ENCODE measurements at regions not wholly inside any gene's neighbourhood (a gene's known extent, or its start where the extent isn't known, plus 50 kb on each side); places are given as distances from the start of the nearest gene placed in this dataset.

DNA sequence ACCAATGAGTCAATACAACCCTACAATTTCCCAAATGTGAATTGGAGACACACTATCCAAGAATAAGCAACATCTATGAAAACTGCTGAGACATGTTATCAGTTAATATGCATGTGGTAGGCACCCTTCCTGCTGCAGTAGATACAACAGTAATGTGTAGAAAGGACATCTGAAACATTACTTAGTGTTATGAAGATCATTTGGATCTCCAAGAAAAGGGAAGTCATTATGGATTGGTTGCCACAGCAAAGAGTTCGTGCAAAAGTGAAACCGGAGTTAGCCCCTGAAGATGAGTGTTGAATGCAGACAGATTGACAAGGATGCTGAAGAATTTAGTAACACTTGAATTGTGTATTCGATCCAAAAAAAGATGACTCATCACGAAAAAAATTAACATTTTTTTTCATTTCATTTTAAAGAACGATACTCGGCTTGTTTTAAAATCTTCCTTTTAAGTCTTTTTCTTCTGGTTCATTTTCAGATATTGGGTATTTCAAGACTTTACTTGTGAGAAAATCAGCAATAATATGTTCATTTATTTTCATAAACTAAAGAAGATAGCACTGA lies 322.4 kb upstream of the KLF6 start:
- DNase-seq (ENCODE audit: low spot score) = no peak
- ChIA-PET POLR2A (no interaction called here), CTCF (no interaction called here)
- no peak for ATAC-seq
- H3K36me3 Mint-ChIP-seq = peaks cover 16% of the 10 kb centered on the region
- no peak overlapping the region for H3K27ac Mint-ChIP-seq
- H3K4me1 Mint-ChIP-seq = peaks cover 7% of the 10 kb centered on the region
- H3K4me3 Mint-ChIP-seq = no peak overlapping the region
- peaks cover 37% of the 10 kb centered on the region for H3K9me3 Mint-ChIP-seq
- H3K27me3 Mint-ChIP-seq (ENCODE audit: low read depth) = no peaks in the 10 kb centered on the region
- no peak for TF ChIP-seq RORB (CRISPR knock-in tag; IDR thresholded peaks at IDR 0.05)
- TF ChIP-seq, protein P1, sequence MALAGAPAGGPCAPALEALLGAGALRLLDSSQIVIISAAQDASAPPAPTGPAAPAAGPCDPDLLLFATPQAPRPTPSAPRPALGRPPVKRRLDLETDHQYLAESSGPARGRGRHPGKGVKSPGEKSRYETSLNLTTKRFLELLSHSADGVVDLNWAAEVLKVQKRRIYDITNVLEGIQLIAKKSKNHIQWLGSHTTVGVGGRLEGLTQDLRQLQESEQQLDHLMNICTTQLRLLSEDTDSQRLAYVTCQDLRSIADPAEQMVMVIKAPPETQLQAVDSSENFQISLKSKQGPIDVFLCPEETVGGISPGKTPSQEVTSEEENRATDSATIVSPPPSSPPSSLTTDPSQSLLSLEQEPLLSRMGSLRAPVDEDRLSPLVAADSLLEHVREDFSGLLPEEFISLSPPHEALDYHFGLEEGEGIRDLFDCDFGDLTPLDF (CRISPR knock-in tag; IDR thresholded peaks at IDR 0.05) = no peak
- TF ChIP-seq, protein P2, sequence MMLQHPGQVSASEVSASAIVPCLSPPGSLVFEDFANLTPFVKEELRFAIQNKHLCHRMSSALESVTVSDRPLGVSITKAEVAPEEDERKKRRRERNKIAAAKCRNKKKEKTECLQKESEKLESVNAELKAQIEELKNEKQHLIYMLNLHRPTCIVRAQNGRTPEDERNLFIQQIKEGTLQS (CRISPR knock-in tag; conservative IDR thresholded peaks at IDR 0.05) = no peak
- TF ChIP-seq JUN (CRISPR knock-in tag; IDR thresholded peaks at IDR 0.05) = no peak
- no peak for TF ChIP-seq OVOL2 (CRISPR knock-in tag; IDR thresholded peaks at IDR 0.05; ENCODE audit: borderline replicate concordance)
- TF ChIP-seq ZNF671 (CRISPR knock-in tag; IDR thresholded peaks at IDR 0.05) = no peak
- no peak for TF ChIP-seq RELA (CRISPR knock-in tag; IDR thresholded peaks at IDR 0.05; ENCODE audit: borderline replicate concordance)
- no peak for TF ChIP-seq TEAD1 (CRISPR knock-in tag; IDR thresholded peaks at IDR 0.05)
- TF ChIP-seq IRF2 (CRISPR knock-in tag; IDR thresholded peaks at IDR 0.05; ENCODE audit: borderline replicate concordance, low read depth) = no peak
- TF ChIP-seq, protein P3, sequence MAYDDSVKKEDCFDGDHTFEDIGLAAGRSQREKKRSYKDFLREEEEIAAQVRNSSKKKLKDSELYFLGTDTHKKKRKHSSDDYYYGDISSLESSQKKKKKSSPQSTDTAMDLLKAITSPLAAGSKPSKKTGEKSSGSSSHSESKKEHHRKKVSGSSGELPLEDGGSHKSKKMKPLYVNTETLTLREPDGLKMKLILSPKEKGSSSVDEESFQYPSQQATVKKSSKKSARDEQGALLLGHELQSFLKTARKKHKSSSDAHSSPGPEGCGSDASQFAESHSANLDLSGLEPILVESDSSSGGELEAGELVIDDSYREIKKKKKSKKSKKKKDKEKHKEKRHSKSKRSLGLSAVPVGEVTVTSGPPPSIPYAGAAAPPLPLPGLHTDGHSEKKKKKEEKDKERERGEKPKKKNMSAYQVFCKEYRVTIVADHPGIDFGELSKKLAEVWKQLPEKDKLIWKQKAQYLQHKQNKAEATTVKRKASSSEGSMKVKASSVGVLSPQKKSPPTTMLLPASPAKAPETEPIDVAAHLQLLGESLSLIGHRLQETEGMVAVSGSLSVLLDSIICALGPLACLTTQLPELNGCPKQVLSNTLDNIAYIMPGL (CRISPR knock-in tag; IDR thresholded peaks at IDR 0.05) = no peak
- no peak for TF ChIP-seq ZNF317 (CRISPR knock-in tag; IDR thresholded peaks at IDR 0.05; ENCODE audit: borderline replicate concordance, low read depth)
- no peak for TF ChIP-seq NR2C2 (CRISPR knock-in tag; IDR thresholded peaks at IDR 0.05)
- TF ChIP-seq, protein P4, sequence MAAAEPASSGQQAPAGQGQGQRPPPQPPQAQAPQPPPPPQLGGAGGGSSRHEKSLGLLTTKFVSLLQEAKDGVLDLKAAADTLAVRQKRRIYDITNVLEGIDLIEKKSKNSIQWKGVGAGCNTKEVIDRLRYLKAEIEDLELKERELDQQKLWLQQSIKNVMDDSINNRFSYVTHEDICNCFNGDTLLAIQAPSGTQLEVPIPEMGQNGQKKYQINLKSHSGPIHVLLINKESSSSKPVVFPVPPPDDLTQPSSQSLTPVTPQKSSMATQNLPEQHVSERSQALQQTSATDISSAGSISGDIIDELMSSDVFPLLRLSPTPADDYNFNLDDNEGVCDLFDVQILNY (CRISPR knock-in tag; IDR thresholded peaks at IDR 0.05) = no peak
- no peak for TF ChIP-seq EMX1 (CRISPR knock-in tag; IDR thresholded peaks at IDR 0.05)
- TF ChIP-seq SMAD4 (CRISPR knock-in tag; IDR thresholded peaks at IDR 0.05) = no peak
- TF ChIP-seq ZNF423 (CRISPR knock-in tag; IDR thresholded peaks at IDR 0.05) = no peak

DNA sequence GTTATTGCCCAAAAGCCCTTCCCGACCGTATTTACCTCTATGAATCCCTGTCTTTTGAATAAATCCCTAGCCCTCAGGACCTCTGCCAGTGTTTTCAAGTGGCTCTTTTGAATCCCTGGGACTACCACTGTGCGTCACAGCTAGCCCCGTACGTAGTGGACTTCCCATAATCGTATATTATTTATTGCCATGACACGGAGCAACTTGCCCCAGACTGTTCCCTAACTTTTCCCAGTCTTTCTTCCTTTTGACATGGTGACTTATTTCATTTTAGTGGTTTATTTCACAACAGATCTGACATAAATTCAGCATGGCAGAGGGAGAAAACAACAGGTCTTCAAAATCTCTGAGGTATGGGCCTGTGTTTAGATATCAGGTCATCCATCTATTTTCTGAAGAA lies 318.6 kb upstream of the KLF6 start:
- POLR2A ChIA-PET = no interaction called here
- Mint-ChIP-seq H3K9me3 (peaks cover 29% of the 10 kb centered on the region), H3K4me3 (no peak overlapping the region), H3K4me1 (peaks cover 3% of the 10 kb centered on the region), H3K36me3 (peaks cover 16% of the 10 kb centered on the region), H3K27ac (no peak overlapping the region), H3K27me3 (ENCODE audit: low read depth) (no peaks in the 10 kb centered on the region)
- ATAC-seq = no peak
- no peak for TF ChIP-seq TEAD1 (CRISPR knock-in tag; IDR thresholded peaks at IDR 0.05)
- no peak for TF ChIP-seq TP53 (CRISPR knock-in tag; IDR thresholded peaks at IDR 0.05)
- TF ChIP-seq JUN (CRISPR knock-in tag; IDR thresholded peaks at IDR 0.05) = no peak
- no peak for TF ChIP-seq JAZF1 (CRISPR knock-in tag; IDR thresholded peaks at IDR 0.05)
- TF ChIP-seq, protein P5, sequence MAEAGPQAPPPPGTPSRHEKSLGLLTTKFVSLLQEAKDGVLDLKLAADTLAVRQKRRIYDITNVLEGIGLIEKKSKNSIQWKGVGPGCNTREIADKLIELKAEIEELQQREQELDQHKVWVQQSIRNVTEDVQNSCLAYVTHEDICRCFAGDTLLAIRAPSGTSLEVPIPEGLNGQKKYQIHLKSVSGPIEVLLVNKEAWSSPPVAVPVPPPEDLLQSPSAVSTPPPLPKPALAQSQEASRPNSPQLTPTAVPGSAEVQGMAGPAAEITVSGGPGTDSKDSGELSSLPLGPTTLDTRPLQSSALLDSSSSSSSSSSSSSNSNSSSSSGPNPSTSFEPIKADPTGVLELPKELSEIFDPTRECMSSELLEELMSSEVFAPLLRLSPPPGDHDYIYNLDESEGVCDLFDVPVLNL (CRISPR knock-in tag; IDR thresholded peaks at IDR 0.05; ENCODE audit: borderline replicate concordance, low read depth) = no peak
- TF ChIP-seq, protein P6, sequence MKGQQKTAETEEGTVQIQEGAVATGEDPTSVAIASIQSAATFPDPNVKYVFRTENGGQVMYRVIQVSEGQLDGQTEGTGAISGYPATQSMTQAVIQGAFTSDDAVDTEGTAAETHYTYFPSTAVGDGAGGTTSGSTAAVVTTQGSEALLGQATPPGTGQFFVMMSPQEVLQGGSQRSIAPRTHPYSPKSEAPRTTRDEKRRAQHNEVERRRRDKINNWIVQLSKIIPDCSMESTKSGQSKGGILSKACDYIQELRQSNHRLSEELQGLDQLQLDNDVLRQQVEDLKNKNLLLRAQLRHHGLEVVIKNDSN (CRISPR knock-in tag; IDR thresholded peaks at IDR 0.05) = no peak
- TF ChIP-seq ZBTB21 (CRISPR knock-in tag; IDR thresholded peaks at IDR 0.05; ENCODE audit: borderline replicate concordance) = no peak
- no peak for DNase-seq (ENCODE audit: low spot score)
- CTCF ChIA-PET = no interaction called here
